OCI-LY7 (cell line): ENCODE measurements at regions not wholly inside any gene's neighbourhood (a gene's known extent, or its start where the extent isn't known, plus 50 kb on each side); places are given as distances from the start of the nearest gene placed in this dataset.

Experiments used
- EZH2phosphoT487 ChIP-seq: fragments of 200-600 bp; sonication (generic); IDR thresholded peaks from 2 replicates; pipeline ENCODE4 v1.6.1; 2018; ENCODE audit warnings: low read depth, borderline replicate concordance, mild to moderate bottlenecking, mixed run types, antibody characterized with exemption, low read length, moderate library complexity, mixed read lengths
- TF ChIP-seq, protein P1 (sequence below): fragments of 200-600 bp; sonication (generic); conservative IDR thresholded peaks from 2 replicates; pipeline ENCODE4 v1.5.1; 2014; ENCODE audit warnings: mild to moderate bottlenecking, antibody characterized with exemption, low read length, moderate library complexity, mixed read lengths

DNA sequence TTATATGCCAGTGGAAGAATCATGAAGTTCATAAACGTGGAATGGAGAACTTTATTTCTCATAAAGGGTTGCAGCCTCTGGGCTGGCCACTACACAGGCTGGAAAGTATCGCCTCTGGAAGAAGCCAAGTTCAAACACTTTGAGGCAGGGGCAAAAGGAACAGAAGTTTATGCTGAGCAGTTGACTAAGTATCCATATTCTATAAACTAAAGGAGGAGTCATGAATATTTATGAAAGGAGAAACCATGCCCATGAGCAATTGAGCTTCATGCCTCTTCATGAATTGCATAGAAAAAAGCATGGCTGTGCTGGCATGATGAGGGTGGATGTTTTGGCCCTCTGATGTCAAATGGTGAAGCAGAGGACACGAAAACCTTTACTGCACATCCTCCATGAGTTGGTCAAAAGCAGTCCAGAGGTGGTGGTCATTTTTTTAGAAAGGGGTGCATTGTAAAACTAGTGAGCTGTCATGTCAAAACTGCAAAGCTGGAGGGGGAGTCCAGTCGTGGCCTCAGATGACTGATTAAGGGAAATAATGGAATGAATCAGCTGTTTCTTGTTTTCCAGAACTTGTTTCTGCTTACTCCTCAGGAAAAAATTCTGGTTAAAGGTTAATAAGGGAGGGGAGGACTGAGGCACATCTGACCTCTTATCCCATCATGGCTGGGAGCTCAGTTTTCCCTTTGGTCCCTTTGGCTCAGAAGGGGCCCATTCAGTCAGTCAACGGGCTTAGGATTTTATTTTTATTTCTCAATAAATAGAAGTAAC is 276.7 kb downstream of the CHL1 start:
- TF ChIP-seq, protein P1, sequence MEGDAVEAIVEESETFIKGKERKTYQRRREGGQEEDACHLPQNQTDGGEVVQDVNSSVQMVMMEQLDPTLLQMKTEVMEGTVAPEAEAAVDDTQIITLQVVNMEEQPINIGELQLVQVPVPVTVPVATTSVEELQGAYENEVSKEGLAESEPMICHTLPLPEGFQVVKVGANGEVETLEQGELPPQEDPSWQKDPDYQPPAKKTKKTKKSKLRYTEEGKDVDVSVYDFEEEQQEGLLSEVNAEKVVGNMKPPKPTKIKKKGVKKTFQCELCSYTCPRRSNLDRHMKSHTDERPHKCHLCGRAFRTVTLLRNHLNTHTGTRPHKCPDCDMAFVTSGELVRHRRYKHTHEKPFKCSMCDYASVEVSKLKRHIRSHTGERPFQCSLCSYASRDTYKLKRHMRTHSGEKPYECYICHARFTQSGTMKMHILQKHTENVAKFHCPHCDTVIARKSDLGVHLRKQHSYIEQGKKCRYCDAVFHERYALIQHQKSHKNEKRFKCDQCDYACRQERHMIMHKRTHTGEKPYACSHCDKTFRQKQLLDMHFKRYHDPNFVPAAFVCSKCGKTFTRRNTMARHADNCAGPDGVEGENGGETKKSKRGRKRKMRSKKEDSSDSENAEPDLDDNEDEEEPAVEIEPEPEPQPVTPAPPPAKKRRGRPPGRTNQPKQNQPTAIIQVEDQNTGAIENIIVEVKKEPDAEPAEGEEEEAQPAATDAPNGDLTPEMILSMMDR, result no peak
- no peak for TF ChIP-seq EZH2phosphoT487
